GM19238 (cell line): ENCODE measurements at regions not wholly inside any gene's neighbourhood (a gene's known extent, or its start where the extent isn't known, plus 50 kb on each side); places are given as distances from the start of the nearest gene placed in this dataset.
"Not testable (repeated sequence)": the region's sequence is repeated elsewhere in the genome, so short reads cannot be mapped to it uniquely, and the experiment has no call there.

Source experiments
- DNase-seq: peaks from one replicate; pipeline ENCODE4 v3.0.0; 2011; ENCODE audit warnings: low spot score; ENCODE audit not compliant: insufficient read length

GRCh38 chr4:127344071-127344470 lies 288.7 kb upstream of the INTU start:
- no peak for DNase-seq

GRCh38 chr4:127347936-127348335 lies 284.8 kb upstream of the INTU start:
- no peak for DNase-seq

DNA sequence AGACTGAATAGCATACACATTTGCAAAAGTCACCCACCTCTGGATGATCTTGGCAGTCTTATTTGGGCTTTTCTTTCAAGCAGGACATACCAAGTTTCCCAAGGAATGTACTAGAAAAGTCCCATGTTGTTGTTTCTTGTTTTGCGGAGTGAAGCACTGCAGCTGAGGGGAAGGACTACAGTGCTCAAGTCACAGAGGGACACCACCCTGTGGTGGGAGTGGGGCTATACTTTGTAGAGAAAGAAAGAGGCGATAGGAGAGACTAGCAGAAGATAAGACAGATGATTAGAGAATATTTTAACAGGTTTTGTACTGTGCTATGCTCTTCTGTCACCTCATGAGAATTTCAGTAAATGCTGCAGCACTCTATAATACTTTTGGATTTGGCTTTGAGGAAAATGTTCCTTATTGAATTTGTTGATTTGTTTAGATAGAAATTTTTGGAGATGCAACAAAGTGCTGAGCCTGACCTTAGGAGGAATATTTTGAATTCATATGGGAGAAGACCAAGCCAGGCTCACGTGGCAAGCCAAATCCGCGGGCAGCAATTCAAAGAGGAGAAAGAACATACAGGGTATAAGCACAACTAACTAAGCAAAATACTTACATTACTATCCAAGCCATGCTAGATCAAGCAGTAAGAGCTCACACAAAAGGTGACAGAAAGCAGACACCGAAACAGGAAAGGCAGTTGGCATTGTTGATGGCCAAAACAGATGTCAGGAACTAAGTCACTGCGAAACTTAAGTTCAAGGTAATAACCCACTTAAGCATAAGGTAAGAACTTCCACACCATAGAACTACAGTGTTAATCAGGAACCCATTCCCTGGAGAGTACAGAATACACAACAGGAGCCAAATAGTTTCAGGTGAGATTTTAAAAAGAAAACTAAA lies 280.3 kb upstream of the INTU start:
- DNase-seq = no peak

DNA sequence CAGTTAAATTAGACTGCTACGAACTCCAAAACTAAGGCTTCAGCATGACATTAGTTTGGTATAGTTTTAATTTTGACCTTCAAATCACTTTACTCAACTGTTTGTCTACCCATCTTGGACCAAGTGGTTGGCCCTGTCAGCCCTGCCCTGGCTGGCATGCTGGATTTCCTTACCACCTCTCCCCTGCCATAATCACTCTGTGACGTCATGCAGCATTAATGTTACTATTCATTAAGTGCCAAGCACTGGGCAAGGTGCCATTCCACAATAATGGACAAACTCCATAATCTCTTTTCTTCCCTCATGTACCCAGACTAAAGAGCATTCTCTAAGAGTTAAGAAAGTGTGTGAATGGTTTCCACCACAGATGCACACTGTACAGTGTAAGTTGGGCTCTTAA lies 277.0 kb upstream of the INTU start:
- DNase-seq = no peak

DNA sequence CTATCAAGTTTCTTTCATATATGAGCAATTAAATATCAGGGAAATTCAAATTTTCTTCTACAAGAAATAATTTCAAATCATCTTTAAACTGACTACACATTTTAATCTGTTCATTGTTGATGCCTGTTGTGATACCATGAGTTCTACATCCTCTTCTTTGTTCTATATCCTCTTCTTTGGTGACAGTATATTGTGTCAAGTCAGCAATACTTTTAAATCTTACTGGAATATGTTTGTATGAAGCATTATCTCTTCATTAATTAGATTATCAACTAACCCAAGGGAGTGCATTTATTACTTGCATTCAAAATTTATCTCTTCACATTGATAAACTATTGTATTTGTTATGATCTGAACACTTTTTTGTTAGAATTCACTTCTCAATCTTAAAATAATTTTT lies 275.0 kb upstream of the INTU start:
- DNase-seq = no peak

- DNase-seq = no peak
Observed at GRCh38 chr4:127362686-127363085, 270.1 kb upstream of the INTU start.

DNA sequence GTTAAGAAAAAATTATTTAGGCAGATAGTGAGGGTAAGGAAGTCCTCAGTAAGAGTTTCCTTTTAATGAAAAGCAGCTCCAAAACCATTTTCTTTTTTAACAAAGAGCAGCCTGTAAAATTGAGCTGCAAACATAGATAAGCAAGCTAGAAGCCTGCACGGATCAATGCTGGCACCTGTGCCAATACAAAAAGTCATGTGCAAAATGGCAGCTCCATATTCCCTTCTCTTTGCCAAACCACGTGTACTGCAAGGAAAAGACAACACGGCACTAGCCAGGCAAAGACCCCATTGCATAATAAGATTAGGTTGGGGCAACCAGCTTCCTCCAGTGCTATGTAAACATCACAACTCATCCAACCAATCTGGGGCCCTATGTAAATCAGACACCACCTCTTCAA lies 268.4 kb upstream of the INTU start:
- DNase-seq = no peak

GRCh38 chr4:127364911-127365310 lies 267.8 kb upstream of the INTU start:
- no peak for DNase-seq

GRCh38 chr4:127370604-127371003 lies 262.2 kb upstream of the INTU start:
- DNase-seq = no peak

DNA sequence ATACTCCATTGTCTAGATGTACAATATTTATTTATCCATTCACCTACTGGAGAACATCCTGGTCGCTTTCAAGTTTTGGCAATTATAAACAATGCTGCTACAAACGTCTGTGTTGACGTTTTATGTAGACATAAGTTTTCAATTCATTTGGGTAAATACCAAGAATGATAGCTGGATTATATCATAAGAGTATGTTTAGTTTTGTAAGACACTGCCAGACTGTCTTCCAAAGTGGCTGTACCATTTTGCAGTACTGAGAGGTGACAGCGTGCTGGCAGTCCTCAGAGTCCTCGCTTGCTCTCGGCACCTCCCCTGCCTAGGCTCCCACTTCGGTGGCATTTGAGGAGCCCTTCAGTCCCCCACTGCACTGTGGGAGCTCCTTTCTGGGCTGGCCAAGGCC lies 253.3 kb upstream of the INTU start:
- no peak for DNase-seq

DNA sequence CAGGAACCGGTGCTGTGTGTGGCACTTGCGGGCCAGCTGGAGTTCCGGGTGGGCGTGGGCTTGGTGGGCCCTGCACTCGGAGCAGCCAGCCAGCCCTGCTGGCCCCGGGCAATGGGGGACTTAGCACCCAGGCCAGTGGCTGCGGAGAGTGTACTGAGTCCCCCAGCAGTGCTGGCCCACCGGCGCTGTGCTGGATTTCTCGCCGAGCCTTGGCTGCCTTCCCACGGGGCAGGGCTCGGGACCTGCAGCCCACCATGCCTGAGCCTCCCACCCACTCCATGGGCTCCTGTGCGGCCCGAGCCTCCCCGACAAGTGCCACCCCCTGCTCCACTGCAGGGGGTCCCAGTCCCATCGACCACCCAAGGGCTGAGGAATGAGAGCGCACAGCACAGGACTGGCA lies 252.8 kb upstream of the INTU start:
- DNase-seq = not testable (repeated sequence)

GRCh38 chr4:127383666-127384065 lies 249.1 kb upstream of the INTU start:
- no peak for DNase-seq

GRCh38 chr4:127394516-127394915 lies 238.2 kb upstream of the INTU start:
- no peak for DNase-seq

GRCh38 chr4:127400276-127400675 lies 232.5 kb upstream of the INTU start:
- DNase-seq = no peak

- DNase-seq = peak; percentile 8
Observed at GRCh38 chr4:127400731-127401346, 231.9 kb upstream of the INTU start.

- no peak for DNase-seq
Observed at GRCh38 chr4:127403471-127404084, 229.2 kb upstream of the INTU start.

GRCh38 chr4:127406187-127406586 lies 226.6 kb upstream of the INTU start:
- DNase-seq = no peak

DNA sequence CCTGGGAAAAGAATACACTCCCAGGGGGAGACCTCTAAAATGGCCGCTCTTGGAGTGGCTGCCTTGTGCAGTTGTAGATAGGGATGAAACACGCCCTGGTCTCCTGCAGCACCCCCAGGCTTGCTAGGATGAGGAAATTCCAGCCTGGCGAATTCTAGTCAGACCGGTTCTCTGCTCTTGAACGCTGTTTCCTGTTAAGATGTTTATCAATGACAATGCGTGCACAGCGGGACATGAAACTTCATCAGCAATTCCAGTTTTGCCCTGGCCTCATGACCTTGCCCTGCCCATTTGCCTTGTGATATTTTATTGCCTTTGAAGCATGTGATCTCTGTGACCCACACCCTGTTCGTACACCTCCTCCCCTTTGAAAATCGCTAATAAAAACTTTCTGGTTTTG lies 225.2 kb upstream of the INTU start:
- not testable (repeated sequence) for DNase-seq

GRCh38 chr4:127410201-127410600 lies 222.6 kb upstream of the INTU start:
- DNase-seq = no peak

- DNase-seq = no peak
Observed at GRCh38 chr4:127410644-127411043, 222.1 kb upstream of the INTU start.

DNA sequence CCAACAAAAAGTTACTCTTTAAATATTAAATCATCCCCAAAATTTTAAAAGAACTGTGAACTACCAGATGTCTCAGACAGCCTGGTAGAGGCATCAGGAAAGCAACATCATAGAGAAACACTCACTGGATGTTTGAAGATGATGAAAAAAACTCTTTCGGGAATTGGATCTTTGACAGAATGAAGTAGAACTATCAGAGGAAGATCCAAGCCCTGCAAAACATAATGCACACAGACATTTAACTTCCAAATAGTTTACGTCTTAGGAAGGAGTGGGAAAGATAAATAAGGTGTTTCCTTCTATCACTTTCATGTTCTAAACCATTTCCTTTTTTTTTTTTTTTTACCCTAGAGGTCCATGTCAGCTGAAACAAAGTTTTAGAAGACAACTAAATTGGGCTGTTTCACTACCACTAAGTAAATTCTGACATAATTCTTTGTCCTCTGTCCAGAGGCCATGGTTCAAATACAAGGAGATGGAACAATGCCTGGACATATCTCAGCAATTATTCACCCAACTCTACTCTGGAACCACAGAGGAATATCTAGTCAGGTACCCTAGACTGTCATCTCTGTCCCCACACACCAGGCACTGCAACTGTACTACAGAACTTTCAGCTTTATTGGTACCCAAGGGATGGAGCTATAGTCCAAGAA lies 217.7 kb upstream of the INTU start:
- no peak for DNase-seq

GRCh38 chr4:127416115-127416514 lies 216.6 kb upstream of the INTU start:
- DNase-seq = no peak
